GM23338 (cell line): ENCODE measurements at regions not wholly inside any gene's neighbourhood (a gene's known extent, or its start where the extent isn't known, plus 50 kb on each side); places are given as distances from the start of the nearest gene placed in this dataset.

Experiments used
- ATAC-seq: fragments of 200-7000 bp; cut with Tn5 transposase; 3 replicates; pipeline ENCODE4 v1.9.1; 2020
- DNase-seq: peaks from one replicate; pipeline ENCODE4 v3.0.0-alpha.2; 2015; ENCODE audit warnings: low spot score
- H2AFZ ChIP-seq: fragments of 200-600 bp; sonication (generic); 2 replicates; pipeline ENCODE4 v1.8.0; 2016; ENCODE audit warnings: antibody characterized with exemption, mild to moderate bottlenecking, moderate library complexity
- H3F3A ChIP-seq: fragments of 200-600 bp; sonication (generic); replicated peaks from 2 replicates; pipeline ENCODE4 v1.8.0; 2017; ENCODE audit warnings: antibody characterized with exemption, mixed run types, low read depth
- H3K27ac ChIP-seq: fragments of 200-600 bp; sonication (generic); 2 replicates; pipeline ENCODE4 v1.6.1; 2016; ENCODE audit warnings: low read depth
- H3K27me3 ChIP-seq: fragments of 200-600 bp; sonication (generic); 2 replicates; pipeline ENCODE4 v1.8.0; 2016; ENCODE audit warnings: mild to moderate bottlenecking, mixed run types, moderate library complexity; ENCODE audit not compliant: insufficient read depth
- H3K36me3 ChIP-seq: fragments of 200-600 bp; sonication (generic); 2 replicates; pipeline ENCODE4 v1.8.0; 2016; ENCODE audit warnings: mild to moderate bottlenecking; ENCODE audit not compliant: insufficient read depth
- H3K4me1 ChIP-seq: fragments of 200-600 bp; sonication (generic); 2 replicates; pipeline ENCODE4 v1.8.0; 2016; ENCODE audit warnings: mild to moderate bottlenecking, moderate library complexity; ENCODE audit not compliant: insufficient read depth
- H3K4me2 ChIP-seq: fragments of 200-600 bp; sonication (generic); 2 replicates; pipeline ENCODE4 v1.7.1; 2017; ENCODE audit warnings: mixed run types
- H3K4me3 ChIP-seq: fragments of 200-600 bp; sonication (generic); 2 replicates; pipeline ENCODE4 v1.6.1; 2016; ENCODE audit warnings: mixed run types
- H3K79me2 ChIP-seq: fragments of 200-600 bp; sonication (generic); replicated peaks from 2 replicates; pipeline ENCODE4 v1.8.0; 2017; ENCODE audit warnings: mild to moderate bottlenecking; ENCODE audit not compliant: insufficient read depth
- H3K9me2 ChIP-seq: fragments of 200-600 bp; sonication (generic); 2 replicates; pipeline ENCODE4 v1.8.0; 2017; ENCODE audit not compliant: insufficient read depth
- H4K20me1 ChIP-seq: fragments of 200-600 bp; sonication (generic); replicated peaks from 2 replicates; pipeline ENCODE4 v1.8.0; 2017; ENCODE audit warnings: mild to moderate bottlenecking; ENCODE audit not compliant: insufficient read depth
- H3K27ac Mint-ChIP-seq: 2 replicates; pipeline ENCODE4 v1.8.0; 2020; ENCODE audit warnings: inconsistent platforms, mild to moderate bottlenecking, moderate library complexity, mixed read lengths
- H3K27me3 Mint-ChIP-seq: 3 replicates; pipeline ENCODE4 v1.8.0; 2022; ENCODE audit warnings: low read depth, mild to moderate bottlenecking, moderate library complexity, mixed read lengths, inconsistent platforms; ENCODE audit not compliant: insufficient read depth, poor library complexity
- H3K36me3 Mint-ChIP-seq: 3 replicates; pipeline ENCODE4 v1.8.0; 2021; ENCODE audit warnings: low read depth, mild to moderate bottlenecking, inconsistent platforms, moderate library complexity, mixed read lengths
- H3K4me1 Mint-ChIP-seq: 3 replicates; pipeline ENCODE4 v1.8.0; 2020; ENCODE audit warnings: mild to moderate bottlenecking, inconsistent platforms, mixed read lengths
- H3K4me3 Mint-ChIP-seq: 3 replicates; pipeline ENCODE4 v1.8.0; 2021; ENCODE audit warnings: moderate library complexity, mild to moderate bottlenecking, inconsistent platforms, mixed read lengths
- H3K9me3 Mint-ChIP-seq: 3 replicates; pipeline ENCODE4 v1.8.0; 2020; ENCODE audit warnings: moderate library complexity, mild to moderate bottlenecking, inconsistent platforms, mixed read lengths
- CREB1 ChIP-seq: fragments of 250-450 bp; sonication (Bioruptor Pico); IDR thresholded peaks from 2 replicates; pipeline ENCODE4 v1.5.0; 2020; ENCODE audit warnings: low read depth, mild to moderate bottlenecking, moderate library complexity
- CTCF ChIP-seq, 2 experiments: fragments of 200-600 bp in 1 of 2; sonication (generic) in 1 of 2; conservative IDR thresholded peaks; 2 replicates each; pipeline versions ENCODE4 v1.5.1 to v1.6.1; 2016 to 2017; ENCODE audit warnings: antibody characterized with exemption in 2 of 2, low read depth in 2 of 2, mild to moderate bottlenecking in 2 of 2, moderate library complexity in 1 of 2
- EZH2 ChIP-seq: fragments of 200-600 bp; sonication (generic); IDR thresholded peaks from one replicate; pipeline ENCODE4 v1.8.0; 2017; ENCODE audit warnings: antibody characterized with exemption, mild to moderate bottlenecking, low read depth; ENCODE audit not compliant: unreplicated experiment
- EZH2phosphoT487 ChIP-seq: fragments of 200-600 bp; sonication (generic); IDR thresholded peaks from one replicate; pipeline ENCODE4 v1.8.1; 2018; ENCODE audit warnings: antibody characterized with exemption; ENCODE audit not compliant: unreplicated experiment
- JUNB ChIP-seq: IDR thresholded peaks from one replicate; pipeline ENCODE4 v1.6.1; 2016; ENCODE audit warnings: antibody characterized with exemption; ENCODE audit not compliant: unreplicated experiment
- POLR2AphosphoS5 ChIP-seq: IDR thresholded peaks from 2 replicates; pipeline ENCODE4 v1.6.1; 2016; ENCODE audit warnings: antibody characterized with exemption, low read depth
- REST ChIP-seq: IDR thresholded peaks from one replicate; pipeline ENCODE4 v1.6.1; 2018; ENCODE audit warnings: antibody characterized with exemption; ENCODE audit not compliant: unreplicated experiment
- ZNF114 ChIP-seq: fragments of 250-450 bp; sonication (Bioruptor Pico); IDR thresholded peaks from 2 replicates; pipeline ENCODE4 v1.5.0; 2020; ENCODE audit warnings: mild to moderate bottlenecking, moderate library complexity
- ZNF331 ChIP-seq: fragments of 250-450 bp; sonication (Bioruptor Pico); IDR thresholded peaks from 2 replicates; pipeline ENCODE4 v1.5.0; 2020; ENCODE audit warnings: low read depth, mild to moderate bottlenecking, moderate library complexity
- TF ChIP-seq, protein P1 (sequence below): IDR thresholded peaks from 2 replicates; pipeline ENCODE4 v1.6.1; 2016; ENCODE audit warnings: antibody characterized with exemption

GRCh38 chr1:214764502-214764901 is 161.5 kb downstream of the CENPF start:
- Mint-ChIP-seq H3K4me3 (no peak overlapping the region), H3K36me3 (peaks cover 8% of the 10 kb centered on the region; the same call in 1 of the 3 replicates), H3K9me3 (peaks cover 34% of the 10 kb centered on the region), H3K27ac (no peak overlapping the region), H3K27me3 (no peaks in the 10 kb centered on the region), H3K4me1 (no peaks in the 10 kb centered on the region)
- no peak for ATAC-seq
- no peaks in the 10 kb centered on the region for H3K27me3 ChIP-seq
- no peak for TF ChIP-seq JUNB
- H3K79me2 ChIP-seq: no peaks in the 10 kb centered on the region
- H3K36me3 ChIP-seq: peaks cover 3% of the 10 kb centered on the region; the same call in 1 of the 2 replicates
- H3K4me3 ChIP-seq: no peak overlapping the region
- no peak overlapping the region for H3K27ac ChIP-seq
- H3F3A ChIP-seq: no peaks in the 10 kb centered on the region
- H2AFZ ChIP-seq: no peak overlapping the region
- H3K4me2 ChIP-seq: no peak overlapping the region
- no peaks in the 10 kb centered on the region for H3K4me1 ChIP-seq
- no peaks in the 10 kb centered on the region for H3K9me2 ChIP-seq
- DNase-seq: no peak
- no peaks in the 10 kb centered on the region for H4K20me1 ChIP-seq

DNA sequence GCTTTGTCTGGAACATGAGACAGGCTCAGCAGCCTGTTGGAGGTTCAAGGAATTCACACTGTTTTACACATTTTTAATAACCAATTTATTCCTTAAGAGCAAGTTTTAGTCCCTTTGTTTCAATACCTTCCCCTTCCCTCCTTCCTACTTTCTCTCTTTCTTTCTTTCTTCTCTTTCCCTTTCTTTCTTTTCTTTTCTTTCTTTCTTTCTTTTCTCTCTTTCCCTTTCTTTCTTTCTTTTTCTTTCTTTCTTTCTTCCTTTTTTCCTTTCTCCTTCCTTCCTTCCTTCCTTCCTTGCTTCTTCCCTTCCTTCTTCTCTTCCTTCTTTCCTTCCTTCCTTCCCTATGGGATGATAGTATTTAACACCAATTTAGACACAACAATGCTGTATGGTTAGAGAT is 164.2 kb downstream of the CENPF start:
- no peaks in the 10 kb centered on the region for H3K4me1 ChIP-seq
- no peaks in the 10 kb centered on the region for H4K20me1 ChIP-seq
- H2AFZ ChIP-seq: no peak overlapping the region
- peaks cover 3% of the 10 kb centered on the region; the same call in 1 of the 2 replicates for H3K36me3 ChIP-seq
- no peak overlapping the region for H3K4me3 ChIP-seq
- no peaks in the 10 kb centered on the region for H3K9me2 ChIP-seq
- H3K4me2 ChIP-seq: no peak overlapping the region
- no peaks in the 10 kb centered on the region for H3K27me3 Mint-ChIP-seq
- DNase-seq (no peak), ATAC-seq (no peak)
- no peaks in the 10 kb centered on the region for H3K79me2 ChIP-seq
- H3K4me1 Mint-ChIP-seq: no peaks in the 10 kb centered on the region
- no peak overlapping the region for H3K27ac Mint-ChIP-seq
- H3K36me3 Mint-ChIP-seq: 0 out of 3 replicates have a peak, but pooled peaks cover under 1% of the 10 kb centered on the region
- no peaks in the 10 kb centered on the region for H3F3A ChIP-seq
- no peaks in the 10 kb centered on the region for H3K27me3 ChIP-seq
- no peak overlapping the region for H3K4me3 Mint-ChIP-seq
- no peak overlapping the region for H3K27ac ChIP-seq
- peaks cover 10% of the 10 kb centered on the region; the same call in 2 of the 3 replicates for H3K9me3 Mint-ChIP-seq
- TF ChIP-seq CREB1 (CRISPR knock-in tag): no peak
- TF ChIP-seq EZH2: no peak
- TF ChIP-seq, protein P1, sequence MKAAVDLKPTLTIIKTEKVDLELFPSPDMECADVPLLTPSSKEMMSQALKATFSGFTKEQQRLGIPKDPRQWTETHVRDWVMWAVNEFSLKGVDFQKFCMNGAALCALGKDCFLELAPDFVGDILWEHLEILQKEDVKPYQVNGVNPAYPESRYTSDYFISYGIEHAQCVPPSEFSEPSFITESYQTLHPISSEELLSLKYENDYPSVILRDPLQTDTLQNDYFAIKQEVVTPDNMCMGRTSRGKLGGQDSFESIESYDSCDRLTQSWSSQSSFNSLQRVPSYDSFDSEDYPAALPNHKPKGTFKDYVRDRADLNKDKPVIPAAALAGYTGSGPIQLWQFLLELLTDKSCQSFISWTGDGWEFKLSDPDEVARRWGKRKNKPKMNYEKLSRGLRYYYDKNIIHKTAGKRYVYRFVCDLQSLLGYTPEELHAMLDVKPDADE: no peak
- TF ChIP-seq CTCF (conservative IDR thresholded peaks at IDR 0.05; ENCODE audit: low read depth in 2 of 2): no peak
- no peak for TF ChIP-seq JUNB
- TF ChIP-seq ZNF114: no peak
- TF ChIP-seq ZNF331 (CRISPR knock-in tag): no peak
- no peak for TF ChIP-seq EZH2phosphoT487
- no peak for TF ChIP-seq POLR2AphosphoS5
- no peak for TF ChIP-seq REST
